GM23248 (cell line): ENCODE measurements at regions not wholly inside any gene's neighbourhood (a gene's known extent, or its start where the extent isn't known, plus 50 kb on each side); places are given as distances from the start of the nearest gene placed in this dataset.

Experiments used
- EZH2 ChIP-seq: fragments of 200-600 bp; sonication (generic); IDR thresholded peaks from 2 replicates; pipeline ENCODE4 v1.6.1; 2018; ENCODE audit warnings: antibody characterized with exemption, mild to moderate bottlenecking; ENCODE audit not compliant: insufficient read depth, poor library complexity, severe bottlenecking
- EZH2phosphoT487 ChIP-seq: fragments of 200-600 bp; sonication (generic); IDR thresholded peaks from 2 replicates; pipeline ENCODE4 v1.6.1; 2018; ENCODE audit warnings: antibody characterized with exemption, moderate library complexity, mild to moderate bottlenecking, low read depth; ENCODE audit not compliant: insufficient read depth

- TF ChIP-seq EZH2 (no peak), EZH2phosphoT487 (no peak)
Observed at GRCh38 chr16:74024953-74025352, 271.7 kb upstream of the PSMD7 start.
